ENCODE measurements at regions not wholly inside any gene's neighbourhood (a gene's known extent, or its start where the extent isn't known, plus 50 kb on each side); places are given as distances from the start of the nearest gene placed in this dataset.

DNA sequence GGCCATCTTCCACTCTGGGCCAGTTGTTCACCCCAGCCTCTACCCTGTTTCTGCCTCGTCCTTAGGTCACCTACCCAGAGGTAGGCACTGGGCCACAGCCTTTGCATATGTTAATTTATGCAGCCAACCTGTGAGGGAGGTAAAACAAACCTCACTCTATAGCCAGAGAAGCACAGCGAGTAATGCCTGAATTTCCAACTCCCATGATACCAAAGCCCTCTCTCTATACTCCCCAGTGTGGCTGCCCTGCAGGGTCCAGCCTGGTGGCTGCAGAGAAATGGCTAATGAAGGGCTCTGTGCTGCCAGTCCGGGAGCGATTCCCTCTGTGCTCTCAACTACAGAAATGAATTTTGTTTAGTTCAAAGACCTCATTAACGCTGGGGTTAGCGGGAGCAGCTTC lies 397.0 kb upstream of the CCL2 start:
- BruUV-seq (replicated peaks): no TSS peak

More for the DNA sequence above, 397.0 kb upstream of the CCL2 start:
- Histone ChIP-seq H4K20me1 (replicated peaks; ENCODE audit: control insufficient read depth, extremely low read depth, insufficient read depth, low read length) (no peaks in the 10 kb centered on the region), H3K79me2 (ENCODE audit: control insufficient read depth, insufficient read depth, low read length) (no peaks in the 10 kb centered on the region), H3K4me3 (replicated peaks in 1 of 3; ENCODE audit: insufficient read depth in 1 of 3, low read depth in 1 of 3, low read length in 3 of 3) (no peak overlapping the region), H2AFZ (ENCODE audit: low read depth, low read length) (no peak overlapping the region), H3K36me3 (ENCODE audit: control insufficient read depth in 2 of 2, extremely low read depth in 1 of 2, insufficient read depth in 2 of 2, low read length in 2 of 2) (no peaks in the 10 kb centered on the region), H3K9me1 (replicated peaks; ENCODE audit: control insufficient read depth, extremely low read depth, insufficient read depth, low read length) (no peaks in the 10 kb centered on the region), H3K9me3 (replicated peaks; ENCODE audit: control insufficient read depth, insufficient read depth, low read length) (no peaks in the 10 kb centered on the region), H3K9ac (replicated peaks; ENCODE audit: extremely low read depth, insufficient read depth, low read length) (no peak overlapping the region), H3K27ac (ENCODE audit: insufficient read depth, low read depth, low read length) (no peak overlapping the region), H3K27me3 (ENCODE audit: control insufficient read depth in 2 of 2, insufficient read depth in 2 of 2, low read length in 2 of 2) (no peaks in the 10 kb centered on the region), H3K4me1 (ENCODE audit: control insufficient read depth, extremely low read depth, insufficient read depth, low read length) (no peaks in the 10 kb centered on the region), H3K4me2 (ENCODE audit: insufficient read depth, low read length) (no peak overlapping the region)
- FAIRE-seq: no peak
- intact Hi-C loops (cut with micrococcal nuclease): no loop called here
- ChIA-PET POLR2A (no interaction called here), CTCF (no interaction called here)
- dilution Hi-C loops (cut with MboI; ENCODE audit: extremely low pct_ligation_motif_present, low sequenced_read_pairs): no loop called here
- DNase-seq (ENCODE audit: low read depth, low spot score): no peak
- no peak for TF ChIP-seq EZH2 (IDR thresholded peaks at IDR 0.05; ENCODE audit: borderline replicate concordance, low read depth, low read length, severe bottlenecking)
- TF ChIP-seq, protein P1, sequence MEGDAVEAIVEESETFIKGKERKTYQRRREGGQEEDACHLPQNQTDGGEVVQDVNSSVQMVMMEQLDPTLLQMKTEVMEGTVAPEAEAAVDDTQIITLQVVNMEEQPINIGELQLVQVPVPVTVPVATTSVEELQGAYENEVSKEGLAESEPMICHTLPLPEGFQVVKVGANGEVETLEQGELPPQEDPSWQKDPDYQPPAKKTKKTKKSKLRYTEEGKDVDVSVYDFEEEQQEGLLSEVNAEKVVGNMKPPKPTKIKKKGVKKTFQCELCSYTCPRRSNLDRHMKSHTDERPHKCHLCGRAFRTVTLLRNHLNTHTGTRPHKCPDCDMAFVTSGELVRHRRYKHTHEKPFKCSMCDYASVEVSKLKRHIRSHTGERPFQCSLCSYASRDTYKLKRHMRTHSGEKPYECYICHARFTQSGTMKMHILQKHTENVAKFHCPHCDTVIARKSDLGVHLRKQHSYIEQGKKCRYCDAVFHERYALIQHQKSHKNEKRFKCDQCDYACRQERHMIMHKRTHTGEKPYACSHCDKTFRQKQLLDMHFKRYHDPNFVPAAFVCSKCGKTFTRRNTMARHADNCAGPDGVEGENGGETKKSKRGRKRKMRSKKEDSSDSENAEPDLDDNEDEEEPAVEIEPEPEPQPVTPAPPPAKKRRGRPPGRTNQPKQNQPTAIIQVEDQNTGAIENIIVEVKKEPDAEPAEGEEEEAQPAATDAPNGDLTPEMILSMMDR (IDR thresholded peaks at IDR 0.05; ENCODE audit: extremely low read depth in 1 of 2, insufficient read depth in 1 of 2, low read depth in 1 of 2, low read length in 2 of 2): no peak
- no peak for TF ChIP-seq JUN (IDR thresholded peaks at IDR 0.05; ENCODE audit: borderline replicate concordance, insufficient read depth, insufficient read length, low read depth)
- TF ChIP-seq FOS (IDR thresholded peaks at IDR 0.05; ENCODE audit: borderline replicate concordance, insufficient read depth, low read length): no peak
- no peak for TF ChIP-seq GATA2 (IDR thresholded peaks at IDR 0.05; ENCODE audit: insufficient read depth, insufficient read length, low read depth, low read length)
- TF ChIP-seq POLR2A (IDR thresholded peaks at IDR 0.05; ENCODE audit: low read depth, low read length): no peak
- no peak for TF ChIP-seq MAX (IDR thresholded peaks at IDR 0.05; ENCODE audit: insufficient read depth, insufficient read length)
- TF ChIP-seq POLR2AphosphoS5 (IDR thresholded peaks at IDR 0.05; ENCODE audit: insufficient read depth, low read depth, low read length): no peak
- no peak for TF ChIP-seq MYC (IDR thresholded peaks at IDR 0.05; ENCODE audit: low read depth, low read length)

Data from endothelial cell of umbilical vein (primary cell).